Progenitor cell of endocrine pancreas (in vitro differentiated cells): ENCODE measurements at regions not wholly inside any gene's neighbourhood (a gene's known extent, or its start where the extent isn't known, plus 50 kb on each side); places are given as distances from the start of the nearest gene placed in this dataset.

Source experiments
- DNase-seq: peaks from one replicate; pipeline ENCODE4 v3.0.0; 2021; ENCODE audit warnings: low spot score; ENCODE audit not compliant: unreplicated experiment
- H3K27ac Mint-ChIP-seq: 2 replicates; pipeline ENCODE4 v1.8.0; 2021; ENCODE audit warnings: mild to moderate bottlenecking, moderate library complexity, mixed read lengths
- H3K27me3 Mint-ChIP-seq: 2 replicates; pipeline ENCODE4 v1.8.0; 2021; ENCODE audit warnings: mixed read lengths
- H3K36me3 Mint-ChIP-seq: 2 replicates; pipeline ENCODE4 v1.8.0; 2022; ENCODE audit warnings: mixed read lengths; ENCODE audit not compliant: insufficient read depth
- H3K4me1 Mint-ChIP-seq: 2 replicates; pipeline ENCODE4 v1.8.0; 2021; ENCODE audit warnings: low read depth, mixed read lengths
- H3K4me3 Mint-ChIP-seq: 2 replicates; pipeline ENCODE4 v1.8.0; 2021; ENCODE audit warnings: low read depth, mild to moderate bottlenecking, moderate library complexity, mixed read lengths
- H3K9me3 Mint-ChIP-seq: 2 replicates; pipeline ENCODE4 v1.8.0; 2021; ENCODE audit warnings: low read depth, mixed read lengths
- TF ChIP-seq, protein P1 (sequence below): fragments of 200-600 bp; sonication (generic); IDR thresholded peaks from one replicate; pipeline ENCODE4 v1.5.0; 2021; ENCODE audit warnings: antibody characterized with exemption, mild to moderate bottlenecking; ENCODE audit not compliant: unreplicated experiment

DNA sequence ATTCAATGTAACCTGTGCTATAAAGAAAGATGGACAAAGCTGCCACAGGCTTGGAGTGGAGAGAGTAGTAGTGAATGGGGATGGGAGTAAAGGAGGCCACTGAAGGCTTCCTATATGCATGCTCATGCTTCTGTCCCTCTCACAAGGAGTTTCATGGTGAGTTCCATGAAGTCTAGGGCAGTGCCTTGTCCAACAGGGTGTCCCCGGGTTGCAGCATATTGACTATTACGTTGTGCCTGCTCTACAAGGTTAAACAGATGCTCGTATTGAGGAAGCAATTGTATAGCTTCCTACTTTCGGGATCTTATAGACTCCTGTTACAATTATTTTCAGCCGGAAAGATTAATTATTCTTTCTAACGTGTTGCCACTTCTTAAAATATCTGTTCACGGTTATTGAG is 129.1 kb upstream of the PIK3R1 start:
- DNase-seq = no peak
- Mint-ChIP-seq H3K36me3 (no peaks in the 10 kb centered on the region), H3K27me3 (no peaks in the 10 kb centered on the region), H3K4me3 (no peak overlapping the region), H3K4me1 (peaks cover 6% of the 10 kb centered on the region), H3K9me3 (peaks cover 9% of the 10 kb centered on the region), H3K27ac (no peak overlapping the region)
- TF ChIP-seq, protein P1, sequence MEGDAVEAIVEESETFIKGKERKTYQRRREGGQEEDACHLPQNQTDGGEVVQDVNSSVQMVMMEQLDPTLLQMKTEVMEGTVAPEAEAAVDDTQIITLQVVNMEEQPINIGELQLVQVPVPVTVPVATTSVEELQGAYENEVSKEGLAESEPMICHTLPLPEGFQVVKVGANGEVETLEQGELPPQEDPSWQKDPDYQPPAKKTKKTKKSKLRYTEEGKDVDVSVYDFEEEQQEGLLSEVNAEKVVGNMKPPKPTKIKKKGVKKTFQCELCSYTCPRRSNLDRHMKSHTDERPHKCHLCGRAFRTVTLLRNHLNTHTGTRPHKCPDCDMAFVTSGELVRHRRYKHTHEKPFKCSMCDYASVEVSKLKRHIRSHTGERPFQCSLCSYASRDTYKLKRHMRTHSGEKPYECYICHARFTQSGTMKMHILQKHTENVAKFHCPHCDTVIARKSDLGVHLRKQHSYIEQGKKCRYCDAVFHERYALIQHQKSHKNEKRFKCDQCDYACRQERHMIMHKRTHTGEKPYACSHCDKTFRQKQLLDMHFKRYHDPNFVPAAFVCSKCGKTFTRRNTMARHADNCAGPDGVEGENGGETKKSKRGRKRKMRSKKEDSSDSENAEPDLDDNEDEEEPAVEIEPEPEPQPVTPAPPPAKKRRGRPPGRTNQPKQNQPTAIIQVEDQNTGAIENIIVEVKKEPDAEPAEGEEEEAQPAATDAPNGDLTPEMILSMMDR = no peak

DNA sequence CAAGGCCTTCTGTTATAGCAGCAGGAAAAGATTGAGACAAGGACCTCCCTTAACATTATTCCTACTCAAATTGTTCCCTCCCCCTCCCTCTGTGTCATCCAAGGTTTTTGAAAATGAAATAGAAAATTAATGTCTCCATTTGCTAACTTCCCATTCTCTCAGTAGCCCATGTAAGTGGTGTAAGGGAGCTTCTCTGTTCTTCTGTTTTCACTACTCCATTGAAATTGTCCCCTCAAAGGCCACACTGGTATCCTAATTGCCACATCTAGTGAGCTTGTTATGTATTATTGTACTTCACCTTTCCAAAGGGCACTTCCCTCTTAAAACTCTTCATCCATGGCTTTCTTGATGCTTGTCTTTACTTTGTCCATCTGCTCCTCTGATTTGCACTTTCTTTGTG is 131.2 kb upstream of the PIK3R1 start:
- H3K27me3 Mint-ChIP-seq = no peaks in the 10 kb centered on the region
- DNase-seq = no peak
- no peak overlapping the region for H3K27ac Mint-ChIP-seq
- H3K36me3 Mint-ChIP-seq = no peaks in the 10 kb centered on the region
- TF ChIP-seq, protein P1 = no peak
- H3K9me3 Mint-ChIP-seq = peaks cover 6% of the 10 kb centered on the region
- H3K4me3 Mint-ChIP-seq = no peak overlapping the region
- peaks cover 9% of the 10 kb centered on the region for H3K4me1 Mint-ChIP-seq

DNA sequence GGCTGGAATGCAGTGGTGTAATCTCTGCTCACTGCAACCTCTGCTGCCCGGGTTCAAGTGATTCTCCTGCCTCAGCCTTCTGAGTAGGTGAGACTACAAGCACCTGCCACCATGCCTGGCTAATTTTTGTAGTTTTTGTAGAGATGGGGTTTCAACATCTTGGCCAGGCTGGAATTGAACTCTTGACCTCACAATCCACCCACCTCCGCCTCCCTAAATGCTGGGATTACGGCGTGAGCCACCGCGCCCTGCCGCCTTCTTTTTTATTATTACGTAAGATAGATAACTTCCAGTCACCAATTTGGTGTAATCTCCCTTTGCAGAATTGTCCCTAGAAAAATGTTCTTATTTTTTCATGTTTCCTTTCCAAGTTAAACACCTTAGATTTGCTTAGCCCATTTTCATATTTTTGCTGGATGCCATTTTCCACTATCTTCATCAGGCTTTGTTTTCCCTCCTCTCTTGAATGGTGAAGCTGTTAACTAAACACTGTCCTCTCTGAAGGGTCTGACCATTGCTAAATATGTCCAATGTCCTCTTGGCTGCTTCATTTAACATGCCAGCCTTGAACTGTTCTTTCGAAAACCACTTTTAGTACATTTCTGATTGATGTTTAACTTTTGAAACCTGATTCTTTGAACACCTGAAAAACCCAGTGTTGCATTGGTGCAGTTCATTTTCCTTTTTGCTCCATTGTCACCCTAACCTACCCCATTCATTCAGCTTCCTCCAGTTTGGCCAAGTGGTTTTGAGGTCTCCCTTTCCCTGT is 135.1 kb upstream of the PIK3R1 start:
- TF ChIP-seq, protein P1 = no peak
- Mint-ChIP-seq H3K4me3 (no peak overlapping the region), H3K27ac (no peak overlapping the region), H3K9me3 (peaks cover 6% of the 10 kb centered on the region), H3K4me1 (peaks cover 12% of the 10 kb centered on the region), H3K36me3 (no peaks in the 10 kb centered on the region), H3K27me3 (no peaks in the 10 kb centered on the region)
- no peak for DNase-seq

DNA sequence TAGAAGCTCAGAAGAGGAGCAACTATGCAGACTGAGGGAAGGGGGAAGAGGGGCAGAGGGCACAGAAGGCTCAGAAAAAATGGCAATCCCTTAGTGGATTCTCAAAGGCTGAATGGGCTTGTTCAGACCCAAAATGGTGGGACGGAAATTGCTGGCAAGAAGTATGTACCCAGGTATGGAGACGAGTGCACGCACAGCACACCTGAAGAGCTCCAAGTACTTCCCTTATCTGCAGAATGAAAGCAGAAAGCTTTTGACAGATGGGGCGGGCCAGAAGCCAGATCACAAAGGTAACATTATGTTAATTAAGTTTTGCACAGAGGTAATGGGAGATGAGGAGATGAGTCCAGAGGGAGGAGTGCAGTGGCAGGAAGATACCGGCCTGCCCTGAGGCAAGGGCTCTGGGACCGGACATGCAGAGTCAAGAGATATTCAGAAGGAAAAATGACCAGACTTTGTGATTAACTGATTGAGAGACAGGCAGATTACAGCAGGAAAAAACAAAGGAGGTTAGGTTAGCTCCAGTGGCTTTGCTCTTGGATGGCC is 138.1 kb upstream of the PIK3R1 start:
- Mint-ChIP-seq H3K27ac (no peak overlapping the region), H3K9me3 (peaks cover 3% of the 10 kb centered on the region), H3K36me3 (no peaks in the 10 kb centered on the region), H3K4me3 (no peak overlapping the region), H3K27me3 (no peaks in the 10 kb centered on the region), H3K4me1 (peaks cover 15% of the 10 kb centered on the region)
- no peak for DNase-seq
- TF ChIP-seq, protein P1 = no peak

DNA sequence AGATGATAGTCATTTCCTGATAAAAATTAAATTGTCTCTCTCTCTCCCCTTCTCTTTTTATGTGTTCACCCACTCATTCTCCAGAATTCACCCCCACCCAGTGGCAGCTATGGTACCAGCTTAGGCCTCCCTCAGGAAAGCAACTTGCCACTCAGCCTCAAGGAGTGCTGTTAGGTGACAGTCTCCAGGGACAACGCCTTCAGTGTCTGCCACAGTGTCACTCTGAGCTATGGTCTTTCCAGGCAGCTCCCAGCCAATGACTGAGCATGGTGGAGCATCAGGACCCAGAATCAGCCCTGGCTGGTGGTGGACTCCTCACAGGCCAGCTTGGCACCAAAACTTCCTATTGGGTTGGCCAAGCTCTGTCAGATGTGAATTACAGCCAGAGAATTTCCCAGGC is 140.9 kb upstream of the PIK3R1 start:
- Mint-ChIP-seq H3K9me3 (no peaks in the 10 kb centered on the region), H3K27ac (no peak overlapping the region), H3K27me3 (no peaks in the 10 kb centered on the region), H3K36me3 (no peaks in the 10 kb centered on the region), H3K4me1 (peaks cover 12% of the 10 kb centered on the region), H3K4me3 (no peak overlapping the region)
- DNase-seq = no peak
- TF ChIP-seq, protein P1 = no peak
